GM18870 (cell line): ENCODE measurements at regions not wholly inside any gene's neighbourhood (a gene's known extent, or its start where the extent isn't known, plus 50 kb on each side); places are given as distances from the start of the nearest gene placed in this dataset.
A peak's percentile ranks its signal among the peaks of the same experiment; 100 is the strongest.

Experiments
- ATAC-seq: cut with Tn5 transposase; IDR thresholded peaks from one replicate; pipeline ENCODE4 v1.9.1; 2021; ENCODE audit warnings: moderate library complexity; ENCODE audit not compliant: unreplicated experiment

DNA sequence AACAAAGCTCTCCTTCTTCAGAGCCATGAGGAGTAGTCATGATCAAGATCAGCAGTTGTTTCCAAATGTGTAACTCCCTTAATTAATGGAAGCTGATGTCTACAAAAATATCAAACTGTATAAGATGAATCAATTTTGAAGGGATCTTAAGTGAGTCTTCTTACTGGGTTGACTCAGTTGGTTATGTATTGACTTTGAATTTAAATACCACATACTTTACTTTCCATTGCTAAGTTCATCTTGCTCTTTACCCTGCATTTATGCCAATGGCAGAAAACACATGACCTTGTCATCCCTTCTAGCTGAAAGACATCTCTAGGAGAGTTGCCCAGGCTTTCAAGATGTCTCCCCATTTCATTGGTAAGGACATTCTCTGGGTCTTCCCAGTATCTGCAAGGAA is 123.2 kb upstream of the STMND1 start:
- ATAC-seq = no peak

- ATAC-seq = no peak
Observed at GRCh38 chr6:16976385-16977183, 125.3 kb upstream of the STMND1 start.

GRCh38 chr6:16974704-16975359 is 127.0 kb upstream of the STMND1 start:
- no peak for ATAC-seq

GRCh38 chr6:16974387-16974673 is 127.5 kb upstream of the STMND1 start:
- ATAC-seq = no peak

DNA sequence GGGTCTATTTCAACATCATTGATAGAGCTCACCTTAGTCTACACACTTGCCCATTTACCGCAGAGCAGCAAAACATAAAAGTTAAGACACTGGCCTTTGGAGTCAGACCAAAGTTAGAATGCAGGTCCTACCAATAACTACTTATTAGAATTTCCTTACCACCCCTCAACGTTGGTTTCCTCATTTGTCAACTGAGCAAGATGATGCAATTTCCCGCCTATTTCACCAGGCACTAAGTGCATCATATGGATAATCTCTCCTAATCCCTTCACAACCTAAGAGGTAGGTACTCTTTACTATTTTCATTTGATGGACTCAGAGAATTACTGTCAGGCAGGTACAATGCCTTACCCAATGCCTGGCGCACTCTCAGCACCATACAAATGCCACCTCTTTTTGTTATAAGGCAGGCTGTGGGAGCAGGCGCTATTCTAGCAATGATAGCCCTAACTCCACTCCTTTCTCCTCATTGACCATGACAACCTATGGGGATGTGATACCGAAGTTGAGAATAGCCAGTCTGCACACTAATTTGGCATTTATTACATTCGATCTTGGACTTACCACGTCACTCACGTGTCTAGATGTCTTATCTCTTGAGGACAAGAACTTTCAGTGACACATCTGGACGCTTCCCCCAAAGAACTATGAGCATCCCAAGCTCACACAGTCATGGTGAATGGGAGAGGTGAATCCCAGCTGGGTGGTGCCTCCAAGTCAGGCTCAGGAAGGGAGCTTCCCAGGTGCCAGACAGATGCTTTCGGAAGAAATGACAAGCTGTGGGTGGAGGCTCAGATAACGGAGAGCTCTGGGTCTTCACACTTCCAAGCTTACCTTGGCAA is 128.1 kb upstream of the STMND1 start:
- no peak for ATAC-seq

GRCh38 chr6:16973051-16973450 is 128.8 kb upstream of the STMND1 start:
- ATAC-seq = no peak

DNA sequence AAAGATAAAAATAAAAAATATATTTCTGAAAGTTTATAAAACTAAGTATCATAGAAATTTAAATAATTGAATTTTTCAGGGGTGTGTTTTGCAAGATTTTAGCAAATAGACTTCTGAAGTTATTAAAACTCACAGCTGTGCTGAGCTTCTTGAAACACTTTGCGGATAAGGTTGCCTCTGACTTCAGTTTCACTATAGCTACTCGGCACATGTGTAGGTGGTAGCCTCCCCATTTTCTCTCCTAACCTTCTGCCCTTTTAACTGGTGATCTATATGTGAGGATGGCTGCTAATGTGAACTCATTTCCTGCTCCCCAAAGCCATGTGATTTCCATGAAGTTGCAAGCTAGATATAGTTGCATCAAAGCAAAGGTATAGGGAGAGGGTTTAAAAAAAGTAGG is 129.3 kb upstream of the STMND1 start:
- no peak for ATAC-seq

- ATAC-seq = no peak
Observed at GRCh38 chr6:16969699-16970655, 131.9 kb upstream of the STMND1 start.

- ATAC-seq = no peak
Observed at GRCh38 chr6:16968101-16968500, 133.7 kb upstream of the STMND1 start.

- ATAC-seq = no peak
Observed at GRCh38 chr6:16967470-16967817, 134.4 kb upstream of the STMND1 start.

- no peak for ATAC-seq
Observed at GRCh38 chr6:16966791-16967469, 134.9 kb upstream of the STMND1 start.

GRCh38 chr6:16965689-16966088 is 136.2 kb upstream of the STMND1 start:
- no peak for ATAC-seq

DNA sequence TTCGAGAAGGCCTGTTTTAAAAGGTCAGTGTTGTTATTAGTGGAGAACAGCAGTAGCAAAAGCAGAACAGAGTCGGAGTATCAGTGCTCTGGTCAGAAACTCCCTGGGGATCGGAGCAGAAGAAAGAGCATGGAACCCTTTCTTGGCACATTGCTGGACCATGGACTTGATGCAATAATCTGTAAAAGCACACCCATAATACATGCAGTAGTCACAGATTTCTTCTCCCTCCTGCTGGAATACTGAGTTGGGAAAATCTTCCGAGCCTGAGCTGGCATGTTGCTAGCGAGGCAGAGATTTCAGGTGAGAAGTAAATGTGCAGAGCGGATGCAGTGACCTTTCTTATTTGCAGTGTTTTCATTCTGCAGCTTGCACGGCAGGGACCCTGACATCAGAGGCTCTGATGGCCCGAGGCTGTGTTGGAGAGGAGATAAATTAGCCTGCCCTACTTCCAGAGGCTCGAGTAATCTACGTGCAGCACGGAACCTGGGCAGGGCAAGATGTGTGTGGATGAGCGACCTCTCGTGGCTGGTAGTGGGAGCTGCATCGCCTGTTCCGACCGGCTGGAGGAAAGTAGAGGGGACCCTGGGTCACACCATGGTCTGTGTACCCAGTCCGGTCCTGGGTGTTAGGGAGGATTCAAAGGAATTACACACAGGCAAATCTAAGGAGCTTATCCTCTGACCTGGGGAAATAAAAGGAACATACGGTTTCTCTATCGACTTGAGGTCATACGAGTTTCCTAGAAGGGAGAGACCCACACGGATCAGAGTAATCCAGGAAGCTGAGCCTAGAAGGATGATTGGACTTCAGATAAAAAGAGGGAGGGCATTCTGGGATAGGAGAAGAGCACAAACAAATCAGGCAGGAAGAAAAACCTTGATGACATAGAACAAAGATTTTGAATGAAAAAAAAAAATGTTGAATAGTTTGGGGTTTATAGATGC is 137.0 kb upstream of the STMND1 start:
- peak; percentile 53 for ATAC-seq

DNA sequence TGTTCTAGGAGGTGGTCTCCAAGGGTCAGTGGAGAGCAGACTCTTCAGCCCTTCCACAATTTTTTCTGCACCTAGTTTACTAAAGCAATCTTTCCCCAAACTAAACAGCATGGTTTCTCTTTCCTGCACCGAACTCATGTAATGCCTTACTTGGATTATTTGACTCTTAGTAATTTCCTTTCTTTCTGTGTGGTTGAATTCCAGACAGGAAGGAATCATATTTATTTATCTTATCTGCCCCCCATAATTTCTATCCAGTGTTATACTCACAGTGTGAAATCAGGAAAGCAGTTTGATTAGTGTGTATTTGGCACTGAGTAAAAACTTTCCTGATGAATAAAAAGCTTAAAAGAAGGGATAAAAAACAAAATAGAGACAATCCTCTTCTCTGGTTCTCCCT is 140.3 kb upstream of the STMND1 start:
- no peak for ATAC-seq

- ATAC-seq = no peak
Observed at GRCh38 chr6:16959789-16960188, 142.1 kb upstream of the STMND1 start.

DNA sequence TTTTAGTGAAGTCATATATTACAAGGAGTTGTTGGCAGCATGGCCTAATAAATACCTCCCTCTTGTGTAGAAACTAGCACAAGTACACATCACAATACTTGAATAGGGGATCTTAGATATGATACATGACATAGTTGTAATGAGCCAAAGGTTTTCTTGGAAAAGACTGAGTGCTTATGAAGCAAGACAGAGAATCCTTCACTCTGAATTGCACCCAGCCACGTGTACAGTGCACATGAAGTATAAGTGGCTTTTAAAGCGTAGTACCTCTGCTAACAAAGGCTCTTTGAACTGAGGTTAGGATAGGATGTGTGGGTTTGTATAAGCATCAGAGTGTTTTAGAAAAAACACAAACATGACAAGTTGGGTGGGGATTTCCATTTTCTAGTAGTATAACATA is 145.5 kb upstream of the STMND1 start:
- no peak for ATAC-seq

- ATAC-seq = no peak
Observed at GRCh38 chr6:16955899-16956298, 146.0 kb upstream of the STMND1 start.

DNA sequence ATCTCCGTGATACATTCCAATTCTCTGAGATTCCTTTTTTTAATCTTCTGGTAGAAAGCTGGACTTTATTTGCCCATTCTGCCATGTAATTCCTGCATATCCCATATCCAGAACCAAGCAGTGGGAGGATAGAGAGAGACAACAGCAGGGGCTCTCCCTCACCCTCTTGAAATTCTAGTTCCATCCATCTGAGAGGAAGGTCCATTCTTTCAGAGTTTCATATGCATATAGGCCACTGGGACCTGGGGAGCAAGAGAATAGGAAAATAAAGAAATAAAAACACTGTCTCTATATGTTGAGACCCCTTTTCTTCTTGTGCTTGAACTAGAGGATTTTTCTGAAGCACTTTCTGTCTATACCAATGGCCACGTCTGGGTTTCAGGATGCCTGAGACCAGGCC is 147.9 kb upstream of the STMND1 start:
- ATAC-seq = no peak

GRCh38 chr6:16953446-16953845 is 148.4 kb upstream of the STMND1 start:
- ATAC-seq = no peak
